ENCODE measurements at regions not wholly inside any gene's neighbourhood (a gene's known extent, or its start where the extent isn't known, plus 50 kb on each side); places are given as distances from the start of the nearest gene placed in this dataset.

GRCh38 chr12:66066137-66066928 lies 64.2 kb downstream of the LLPH start:
- TF ChIP-seq CTCF (IDR thresholded peaks at IDR 0.05): no peak
- no peak for TF ChIP-seq POLR2A (IDR thresholded peaks at IDR 0.05)
